Erythroblast (primary cell): ENCODE measurements at regions not wholly inside any gene's neighbourhood (a gene's known extent, or its start where the extent isn't known, plus 50 kb on each side); places are given as distances from the start of the nearest gene placed in this dataset.

Source experiments
- GATA1 ChIP-seq: IDR thresholded peaks from 2 replicates; pipeline ENCODE4 v1.6.1; 2011; ENCODE audit warnings: low read depth, mild to moderate bottlenecking, control low read depth, low read length, moderate library complexity
- POLR2A ChIP-seq: IDR thresholded peaks from 2 replicates; pipeline ENCODE4 v1.6.1; 2011; ENCODE audit warnings: mild to moderate bottlenecking, low read length

GRCh38 chr5:105917189-105917588 is 1753.5 kb downstream of the EFNA5 start:
- TF ChIP-seq POLR2A (no peak), GATA1 (no peak)
